ENCODE measurements at regions not wholly inside any gene's neighbourhood (a gene's known extent, or its start where the extent isn't known, plus 50 kb on each side); places are given as distances from the start of the nearest gene placed in this dataset.

DNA sequence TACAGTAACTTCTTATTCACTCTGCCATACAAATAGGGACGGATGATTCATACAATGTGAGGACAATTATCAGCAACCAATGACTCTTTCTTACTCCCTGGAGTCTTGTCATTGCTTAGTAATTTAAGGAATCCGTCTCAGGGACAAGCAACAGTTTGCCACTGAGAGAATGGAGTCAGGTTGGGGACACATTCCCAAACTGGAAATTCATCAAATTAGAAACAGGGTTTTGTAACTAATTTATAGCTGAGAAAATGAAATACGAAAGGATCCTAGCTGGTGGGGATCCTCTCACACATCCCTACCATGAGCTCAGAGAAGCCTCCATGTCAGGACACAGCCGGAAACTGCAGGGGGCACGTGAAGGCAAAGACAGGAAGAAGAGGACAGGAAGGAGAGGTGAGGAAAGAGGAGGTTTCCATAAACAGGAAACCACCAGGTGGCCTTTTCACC is 50.4 kb upstream of the KDR start:
- no peak overlapping the region for H3K27ac ChIP-seq (ENCODE audit: low read depth in 1 of 3, low read length in 2 of 3)
- no peak for FAIRE-seq
- WGBS, 3 donors = 57 to 68% (median 63%) methylated on average over 5 of the region's 5 CpGs
- H3K4me3 ChIP-seq (ENCODE audit: low read depth in 1 of 3, low read length in 3 of 3) = no peak overlapping the region
- no peaks in the 10 kb centered on the region for H3K36me3 ChIP-seq (ENCODE audit: control insufficient read depth in 3 of 3, insufficient read depth in 2 of 3, low read depth in 1 of 3, low read length in 3 of 3)
- no peaks in the 10 kb centered on the region for H3K27me3 ChIP-seq (ENCODE audit: control insufficient read depth in 3 of 3, insufficient read depth in 3 of 3, low read length in 3 of 3)
- no peaks in the 10 kb centered on the region for H3K9me3 ChIP-seq (ENCODE audit: control insufficient read depth in 2 of 2, insufficient read depth in 1 of 2, low read depth in 1 of 2, low read length in 1 of 2)
- no peak for DNase-seq
- no peaks in the 10 kb centered on the region for H3K4me1 ChIP-seq (ENCODE audit: control insufficient read depth in 3 of 3, insufficient read depth in 2 of 3, low read depth in 1 of 3, low read length in 2 of 3)

DNA sequence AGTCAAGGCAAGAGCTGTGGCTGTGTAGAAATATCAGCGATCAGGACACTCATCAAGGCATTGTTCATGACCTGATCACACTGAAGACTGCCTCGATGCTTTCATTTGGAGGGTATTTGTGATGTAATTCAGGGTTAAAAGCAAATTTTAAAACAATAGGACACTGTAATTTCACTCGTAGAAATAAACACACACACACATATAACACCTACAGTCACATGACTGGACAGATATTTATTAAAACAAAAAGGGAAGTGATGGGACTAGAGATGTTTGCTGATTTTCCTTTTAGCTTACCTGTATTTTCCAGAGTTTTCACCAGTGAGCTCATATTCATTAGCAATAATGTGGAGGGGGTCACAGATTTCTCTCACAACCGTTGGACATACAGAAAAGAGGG is 51.1 kb upstream of the KDR start:
- peak overlapping the region in 1 of 3 donors; percentile 17 for H3K27ac ChIP-seq (ENCODE audit: low read depth in 1 of 3, low read length in 2 of 3)
- no peaks in the 10 kb centered on the region for H3K4me1 ChIP-seq (ENCODE audit: control insufficient read depth in 3 of 3, insufficient read depth in 2 of 3, low read depth in 1 of 3, low read length in 2 of 3)
- H3K4me3 ChIP-seq (ENCODE audit: low read depth in 1 of 3, low read length in 3 of 3) = no peak overlapping the region
- no peaks in the 10 kb centered on the region for H3K9me3 ChIP-seq (ENCODE audit: control insufficient read depth in 2 of 2, insufficient read depth in 1 of 2, low read depth in 1 of 2, low read length in 1 of 2)
- H3K27me3 ChIP-seq (ENCODE audit: control insufficient read depth in 3 of 3, insufficient read depth in 3 of 3, low read length in 3 of 3) = no peaks in the 10 kb centered on the region
- FAIRE-seq (no peak), DNase-seq (no peak)
- WGBS, 3 donors = 71 to 81% (median 73%) methylated on average over 4 of the region's 4 CpGs
- H3K36me3 ChIP-seq (ENCODE audit: control insufficient read depth in 3 of 3, insufficient read depth in 2 of 3, low read depth in 1 of 3, low read length in 3 of 3) = no peaks in the 10 kb centered on the region

DNA sequence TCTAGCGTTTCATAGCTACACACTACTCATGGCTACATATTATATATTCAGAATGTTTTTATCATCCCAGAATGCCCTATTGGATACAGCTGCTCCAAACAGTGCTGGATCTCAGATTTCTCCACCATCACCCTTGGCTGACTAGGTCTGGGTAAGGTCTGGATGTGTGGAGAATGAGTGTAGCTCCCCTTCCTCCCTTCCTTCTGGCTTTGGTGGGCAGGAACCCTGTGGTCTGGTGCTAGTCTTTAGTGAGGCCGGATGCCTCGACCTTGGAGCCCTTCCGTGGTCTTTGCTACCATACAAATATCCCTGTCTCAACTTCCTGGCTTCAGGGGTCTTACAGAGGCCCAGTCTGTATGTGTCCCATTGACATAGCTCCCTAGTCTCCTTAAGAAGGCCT is 52.1 kb upstream of the KDR start:
- no peaks in the 10 kb centered on the region for H3K36me3 ChIP-seq (ENCODE audit: control insufficient read depth in 3 of 3, insufficient read depth in 2 of 3, low read depth in 1 of 3, low read length in 3 of 3)
- H3K4me3 ChIP-seq (ENCODE audit: low read depth in 1 of 3, low read length in 3 of 3) = no peak overlapping the region
- FAIRE-seq (no peak), DNase-seq (no peak)
- no peaks in the 10 kb centered on the region for H3K9me3 ChIP-seq (ENCODE audit: control insufficient read depth in 2 of 2, insufficient read depth in 1 of 2, low read depth in 1 of 2, low read length in 1 of 2)
- WGBS, 3 donors = 58 to 84% (median 71%) methylated on average over 4 of the region's 4 CpGs
- H3K4me1 ChIP-seq (ENCODE audit: control insufficient read depth in 3 of 3, insufficient read depth in 2 of 3, low read depth in 1 of 3, low read length in 2 of 3) = no peaks in the 10 kb centered on the region
- H3K27ac ChIP-seq (ENCODE audit: low read depth in 1 of 3, low read length in 2 of 3) = no peak overlapping the region
- no peaks in the 10 kb centered on the region for H3K27me3 ChIP-seq (ENCODE audit: control insufficient read depth in 3 of 3, insufficient read depth in 3 of 3, low read length in 3 of 3)

DNA sequence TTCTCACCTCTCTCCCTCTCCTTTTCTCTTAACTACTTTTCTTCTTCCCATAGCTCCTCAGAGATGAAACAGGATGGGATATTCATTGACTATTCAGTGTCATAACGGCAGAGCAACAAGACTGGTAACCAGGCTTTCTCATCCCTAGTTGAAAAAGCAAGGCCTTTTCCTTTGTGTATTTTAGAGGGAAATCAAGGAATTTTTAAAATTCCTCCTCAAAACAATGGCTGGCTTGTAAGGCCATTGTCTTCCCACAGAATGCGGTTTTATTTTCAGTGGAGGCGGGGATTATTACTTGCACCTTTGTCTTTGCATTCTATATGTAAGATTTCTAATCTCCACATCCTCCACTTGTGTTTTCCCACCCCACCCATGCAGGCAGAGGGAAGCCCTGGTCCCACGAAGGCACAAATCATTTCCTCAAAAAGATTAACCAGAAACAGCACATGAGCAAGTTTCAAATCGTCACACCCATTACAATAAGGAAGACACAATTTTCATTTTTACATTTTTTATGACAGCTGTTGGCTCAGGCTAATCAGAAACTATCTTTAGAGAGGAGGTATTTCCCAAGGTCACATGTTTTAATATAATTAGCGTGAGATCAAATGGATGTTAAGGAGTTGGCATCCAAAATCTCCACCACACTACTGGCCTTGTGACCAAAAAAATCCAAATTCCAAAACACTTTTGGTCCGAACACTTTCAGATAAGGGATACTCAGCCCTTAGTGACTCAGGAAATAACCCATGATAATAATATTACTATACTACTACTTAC is 53.0 kb upstream of the KDR start:
- Histone ChIP-seq H3K9me3 (ENCODE audit: control insufficient read depth in 2 of 2, insufficient read depth in 1 of 2, low read depth in 1 of 2, low read length in 1 of 2) (no peaks in the 10 kb centered on the region), H3K4me1 (ENCODE audit: control insufficient read depth in 3 of 3, insufficient read depth in 2 of 3, low read depth in 1 of 3, low read length in 2 of 3) (no peaks in the 10 kb centered on the region), H3K27ac (ENCODE audit: low read depth in 1 of 3, low read length in 2 of 3) (peak overlapping the region in 1 of 3 donors; percentile 2), H3K36me3 (ENCODE audit: control insufficient read depth in 3 of 3, insufficient read depth in 2 of 3, low read depth in 1 of 3, low read length in 3 of 3) (no peaks in the 10 kb centered on the region), H3K4me3 (ENCODE audit: low read depth in 1 of 3, low read length in 3 of 3) (no peak overlapping the region), H3K27me3 (ENCODE audit: control insufficient read depth in 3 of 3, insufficient read depth in 3 of 3, low read length in 3 of 3) (no peaks in the 10 kb centered on the region)
- FAIRE-seq (no peak), DNase-seq (no peak)
- WGBS, 3 donors = 52 to 69% (median 63%) methylated on average over 7 of the region's 7 CpGs

DNA sequence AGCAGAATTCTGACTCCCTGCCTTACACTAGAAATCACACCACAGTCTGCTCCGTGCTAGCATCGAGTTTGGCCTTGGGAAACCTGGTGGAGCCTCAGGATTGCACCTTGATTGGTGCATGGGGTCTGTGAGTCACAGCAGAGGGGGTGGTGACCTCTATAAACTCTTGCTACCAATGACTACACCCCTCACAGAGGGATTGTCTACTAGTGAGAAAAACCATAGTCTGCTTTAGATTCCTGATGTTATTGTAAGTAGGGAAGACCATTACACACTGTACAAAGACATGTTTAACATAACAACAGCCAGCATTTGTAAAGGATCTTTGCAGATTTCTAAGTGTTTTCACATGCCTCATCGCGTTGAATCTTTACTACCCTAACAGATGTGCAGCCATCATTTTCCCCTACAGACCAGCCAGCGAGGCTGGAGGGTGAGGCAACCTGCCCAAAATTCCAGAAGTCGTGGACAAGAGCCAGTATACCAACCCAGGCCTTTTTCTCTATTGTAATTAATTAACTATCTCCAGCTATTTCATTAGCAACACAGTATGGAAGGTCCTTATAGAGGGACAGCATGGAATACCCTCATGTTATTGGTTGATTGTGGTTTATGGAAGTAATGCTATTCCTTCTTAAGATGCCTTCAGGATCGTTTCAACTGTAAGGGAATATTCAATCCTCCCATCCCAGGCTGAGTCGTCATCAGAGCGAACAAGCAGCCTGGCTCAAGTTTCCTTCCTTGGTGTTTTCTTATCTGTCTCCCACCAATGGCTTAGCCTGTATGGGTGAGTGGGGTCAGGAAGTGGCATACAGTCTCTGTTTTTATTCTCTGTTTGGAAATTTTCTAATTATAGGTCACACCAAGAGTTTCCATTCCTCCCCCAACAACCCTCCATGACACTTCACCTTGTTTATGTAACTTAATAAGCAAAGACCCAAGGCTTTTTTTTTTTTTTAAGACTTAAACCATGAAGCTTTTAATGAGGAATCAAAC is 55.9 kb upstream of the KDR start:
- Histone ChIP-seq H3K9me3 (ENCODE audit: control insufficient read depth in 2 of 2, insufficient read depth in 1 of 2, low read depth in 1 of 2, low read length in 1 of 2) (no peaks in the 10 kb centered on the region), H3K27me3 (ENCODE audit: control insufficient read depth in 3 of 3, insufficient read depth in 3 of 3, low read length in 3 of 3) (no peaks in the 10 kb centered on the region), H3K36me3 (ENCODE audit: control insufficient read depth in 3 of 3, insufficient read depth in 2 of 3, low read depth in 1 of 3, low read length in 3 of 3) (no peaks in the 10 kb centered on the region), H3K4me1 (ENCODE audit: control insufficient read depth in 3 of 3, insufficient read depth in 2 of 3, low read depth in 1 of 3, low read length in 2 of 3) (no peaks in the 10 kb centered on the region), H3K4me3 (ENCODE audit: low read depth in 1 of 3, low read length in 3 of 3) (no peak overlapping the region), H3K27ac (ENCODE audit: low read depth in 1 of 3, low read length in 2 of 3) (no peak overlapping the region)
- WGBS, 3 donors = 46 to 54% (median 51%) methylated on average over 9 of the region's 9 CpGs
- no peak for DNase-seq
- FAIRE-seq = no peak

- Histone ChIP-seq H3K9me3 (ENCODE audit: control insufficient read depth in 2 of 2, insufficient read depth in 1 of 2, low read depth in 1 of 2, low read length in 1 of 2) (no peaks in the 10 kb centered on the region), H3K27ac (ENCODE audit: low read depth in 1 of 3, low read length in 2 of 3) (peak overlapping the region in 1 of 3 donors; percentile 4), H3K4me1 (ENCODE audit: control insufficient read depth in 3 of 3, insufficient read depth in 2 of 3, low read depth in 1 of 3, low read length in 2 of 3) (no peaks in the 10 kb centered on the region), H3K36me3 (ENCODE audit: control insufficient read depth in 3 of 3, insufficient read depth in 2 of 3, low read depth in 1 of 3, low read length in 3 of 3) (no peaks in the 10 kb centered on the region), H3K27me3 (ENCODE audit: control insufficient read depth in 3 of 3, insufficient read depth in 3 of 3, low read length in 3 of 3) (no peaks in the 10 kb centered on the region), H3K4me3 (ENCODE audit: low read depth in 1 of 3, low read length in 3 of 3) (no peak overlapping the region)
- DNase-seq = no peak
- FAIRE-seq = no peak
- 46 to 54% (median 47%) methylated on average over 8 of the region's 8 CpGs for WGBS, 3 donors
Observed at GRCh38 chr4:55183926-55184599, 58.7 kb upstream of the KDR start.

DNA sequence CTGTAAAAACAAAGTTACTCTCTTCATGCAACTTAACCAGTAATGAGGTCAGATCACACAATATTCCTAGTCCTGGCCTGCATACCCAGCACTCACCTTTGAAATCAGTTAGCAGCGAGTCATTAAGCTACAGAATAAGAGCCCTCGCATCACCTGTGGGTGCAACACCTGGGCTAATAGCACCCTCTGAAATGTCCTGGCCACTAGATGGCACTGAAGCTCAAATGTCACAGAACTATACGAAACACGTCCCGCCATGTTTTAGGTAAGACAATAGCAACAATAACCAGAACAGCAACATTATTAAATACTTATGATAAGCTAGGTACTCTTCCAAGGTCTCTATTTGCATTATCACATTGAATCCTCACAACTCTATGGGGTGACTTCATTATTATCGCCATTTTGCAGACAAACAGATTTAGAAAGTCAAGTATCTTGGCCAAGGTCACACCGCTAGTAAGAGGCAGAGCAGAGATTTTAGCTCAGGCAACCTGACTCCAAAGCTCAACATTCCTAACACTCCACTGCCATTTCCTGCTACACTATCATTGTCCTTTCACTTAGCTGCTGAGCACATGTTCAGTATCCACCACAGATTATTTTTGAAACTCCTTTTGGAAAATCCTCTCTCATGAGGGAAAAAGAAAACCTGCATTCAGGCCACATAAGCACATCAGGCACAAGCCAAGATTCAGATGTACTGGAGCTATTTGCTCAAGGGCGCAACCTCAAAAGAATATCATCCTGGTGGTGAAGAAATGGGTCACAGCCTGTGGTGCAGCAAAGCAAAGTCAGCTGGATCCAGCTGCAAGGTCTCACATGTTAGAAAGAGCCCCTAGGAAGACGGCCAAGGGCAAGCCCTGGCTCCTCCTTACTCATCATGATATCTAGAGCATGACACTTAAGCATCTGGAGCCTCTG is 59.5 kb upstream of the KDR start:
- Histone ChIP-seq H3K9me3 (ENCODE audit: control insufficient read depth in 2 of 2, insufficient read depth in 1 of 2, low read depth in 1 of 2, low read length in 1 of 2) (no peaks in the 10 kb centered on the region), H3K36me3 (ENCODE audit: control insufficient read depth in 3 of 3, insufficient read depth in 2 of 3, low read depth in 1 of 3, low read length in 3 of 3) (no peaks in the 10 kb centered on the region), H3K4me1 (ENCODE audit: control insufficient read depth in 3 of 3, insufficient read depth in 2 of 3, low read depth in 1 of 3, low read length in 2 of 3) (no peaks in the 10 kb centered on the region), H3K4me3 (ENCODE audit: low read depth in 1 of 3, low read length in 3 of 3) (no peak overlapping the region), H3K27me3 (ENCODE audit: control insufficient read depth in 3 of 3, insufficient read depth in 3 of 3, low read length in 3 of 3) (no peaks in the 10 kb centered on the region), H3K27ac (ENCODE audit: low read depth in 1 of 3, low read length in 2 of 3) (peak overlapping the region in 1 of 3 donors; percentile 4)
- 47 to 64% (median 51%) methylated on average over 9 of the region's 9 CpGs for WGBS, 3 donors
- FAIRE-seq (no peak), DNase-seq (peak; percentile 29 to 50)

Data from small intestine (tissue), 7 donors.